ENCODE measurements at regions not wholly inside any gene's neighbourhood (a gene's known extent, or its start where the extent isn't known, plus 50 kb on each side); places are given as distances from the start of the nearest gene placed in this dataset.
"Not testable (repeated sequence)": the region's sequence is repeated elsewhere in the genome, so short reads cannot be mapped to it uniquely, and the experiment has no call there.

GRCh38 chr2:193382583-193382982 lies 1187.8 kb upstream of the TMEFF2 start:
- H3K4me3 ChIP-seq = no peak overlapping the region
- H3K4me1 ChIP-seq = no peaks in the 10 kb centered on the region
- no peaks in the 10 kb centered on the region for H3K9me3 ChIP-seq
- no peak overlapping the region for H3K27ac ChIP-seq
- no peak for DNase-seq
- intact Hi-C loops (cut with DNase I; ENCODE audit: low total_unique reads) = no loop called here
- no peaks in the 10 kb centered on the region for H3K27me3 ChIP-seq
- TF ChIP-seq CTCF (IDR thresholded peaks at IDR 0.05) = no peak
- H3K36me3 ChIP-seq = no peaks in the 10 kb centered on the region

- H3K27ac ChIP-seq = no peak overlapping the region
- intact Hi-C loops (cut with DNase I; ENCODE audit: low total_unique reads) = no loop called here
- no peaks in the 10 kb centered on the region for H3K27me3 ChIP-seq
- H3K9me3 ChIP-seq = no peaks in the 10 kb centered on the region
- H3K4me3 ChIP-seq = no peak overlapping the region
- no peaks in the 10 kb centered on the region for H3K4me1 ChIP-seq
- no peak for TF ChIP-seq CTCF (IDR thresholded peaks at IDR 0.05)
- H3K36me3 ChIP-seq = no peaks in the 10 kb centered on the region
- no peak for DNase-seq
These were observed 1183.1 kb upstream of the TMEFF2 start for GRCh38 chr2:193377789-193378188.

GRCh38 chr2:193373120-193373519 lies 1178.4 kb upstream of the TMEFF2 start:
- Histone ChIP-seq H3K4me3 (no peak overlapping the region), H3K4me1 (no peaks in the 10 kb centered on the region), H3K9me3 (no peaks in the 10 kb centered on the region), H3K27me3 (no peaks in the 10 kb centered on the region), H3K36me3 (no peaks in the 10 kb centered on the region), H3K27ac (no peak overlapping the region)
- intact Hi-C loops (cut with DNase I; ENCODE audit: low total_unique reads) = no loop called here
- DNase-seq = no peak
- TF ChIP-seq CTCF (IDR thresholded peaks at IDR 0.05) = no peak

GRCh38 chr2:193371200-193371599 lies 1176.5 kb upstream of the TMEFF2 start:
- Histone ChIP-seq H3K27me3 (no peaks in the 10 kb centered on the region), H3K36me3 (no peaks in the 10 kb centered on the region), H3K4me3 (no peak overlapping the region), H3K27ac (no peak overlapping the region), H3K4me1 (no peaks in the 10 kb centered on the region), H3K9me3 (no peaks in the 10 kb centered on the region)
- no peak for TF ChIP-seq CTCF (IDR thresholded peaks at IDR 0.05)
- intact Hi-C loops (cut with DNase I; ENCODE audit: low total_unique reads) = no loop called here
- DNase-seq = no peak

- no peak overlapping the region for H3K27ac ChIP-seq
- no peak for TF ChIP-seq CTCF (IDR thresholded peaks at IDR 0.05)
- H3K4me1 ChIP-seq = no peaks in the 10 kb centered on the region
- DNase-seq = no peak
- no peaks in the 10 kb centered on the region for H3K9me3 ChIP-seq
- H3K36me3 ChIP-seq = no peaks in the 10 kb centered on the region
- H3K27me3 ChIP-seq = no peaks in the 10 kb centered on the region
- H3K4me3 ChIP-seq = no peak overlapping the region
- intact Hi-C loops (cut with DNase I; ENCODE audit: low total_unique reads) = no loop called here
These were observed 1173.9 kb upstream of the TMEFF2 start for GRCh38 chr2:193368615-193369014.

- H3K36me3 ChIP-seq = no peaks in the 10 kb centered on the region
- no peaks in the 10 kb centered on the region for H3K27me3 ChIP-seq
- no peak for TF ChIP-seq CTCF (IDR thresholded peaks at IDR 0.05)
- no peak for DNase-seq
- no peak overlapping the region for H3K4me3 ChIP-seq
- no peak overlapping the region for H3K27ac ChIP-seq
- H3K4me1 ChIP-seq = no peaks in the 10 kb centered on the region
- intact Hi-C loops (cut with DNase I; ENCODE audit: low total_unique reads) = no loop called here
- no peaks in the 10 kb centered on the region for H3K9me3 ChIP-seq
These were observed 1162.8 kb upstream of the TMEFF2 start for GRCh38 chr2:193357508-193357907.

GRCh38 chr2:193352665-193353242 lies 1158.0 kb upstream of the TMEFF2 start:
- H3K9me3 ChIP-seq; intact Hi-C loops (cut with DNase I; ENCODE audit: low total_unique reads); H3K4me3 ChIP-seq; H3K27ac ChIP-seq; H3K27me3 ChIP-seq; H3K36me3 ChIP-seq; H3K4me1 ChIP-seq; DNase-seq: not testable (repeated sequence)

All from tibial artery (tissue), 4 donors.